ENCODE measurements at regions not wholly inside any gene's neighbourhood (a gene's known extent, or its start where the extent isn't known, plus 50 kb on each side); places are given as distances from the start of the nearest gene placed in this dataset.

- Histone ChIP-seq H2AFZ (ENCODE audit: insufficient read depth, low read length, poor library complexity) (no peak overlapping the region), H3K27ac (ENCODE audit: low read depth, low read length) (no peak overlapping the region), H4K8ac (ENCODE audit: low read depth, low read length) (no peak overlapping the region), H3K4me3 (ENCODE audit: low read depth, low read length) (no peak overlapping the region), H2AK5ac (ENCODE audit: low read length) (no peak overlapping the region), H4K12ac (ENCODE audit: low read depth, low read length) (no peak overlapping the region), H2BK12ac (ENCODE audit: low read length) (no peak overlapping the region), H3K23ac (ENCODE audit: low read length) (no peak overlapping the region), H3K36me3 (ENCODE audit: control insufficient read depth in 1 of 2, insufficient read depth in 2 of 2, low read length in 2 of 2) (no peaks in the 10 kb centered on the region), H3K18ac (ENCODE audit: low read length) (no peak overlapping the region), H3K4me2 (ENCODE audit: low read length) (no peak overlapping the region), H3K79me2 (ENCODE audit: control insufficient read depth, insufficient read depth, low read length, poor library complexity) (no peaks in the 10 kb centered on the region), H3K27me3 (ENCODE audit: insufficient read depth, low read length) (no peaks in the 10 kb centered on the region), H3K4me1 (ENCODE audit: control insufficient read depth in 1 of 2, insufficient read depth in 2 of 2, low read length in 2 of 2) (no peaks in the 10 kb centered on the region), H3K9me3 (ENCODE audit: insufficient read depth, low read depth, low read length) (peaks cover 2% of the 10 kb centered on the region), H3K4ac (ENCODE audit: low read depth, low read length) (no peak overlapping the region), H2BK5ac (ENCODE audit: low read depth, low read length, poor library complexity) (no peak overlapping the region), H3K9ac (ENCODE audit: low read length) (no peak overlapping the region), H4K91ac (ENCODE audit: low read depth, low read length) (no peak overlapping the region), H2BK120ac (ENCODE audit: insufficient read depth, low read length, poor library complexity) (no peak overlapping the region), H3K79me1 (ENCODE audit: low read length) (no peaks in the 10 kb centered on the region), H3K14ac (ENCODE audit: low read length) (no peak overlapping the region)
- no CpG with 5 or more reads among the region's 4 CpGs for WGBS (ENCODE audit: extremely low coverage, insufficient coverage, insufficient read length)
- no peak for DNase-seq
Observed at GRCh38 chr6:63371104-63371715, 51.4 kb upstream of the LGSN start.

GRCh38 chr6:63372951-63373533, 53.3 kb upstream of the LGSN start:
- H3K27ac ChIP-seq (ENCODE audit: low read depth, low read length): no peak overlapping the region
- no peak overlapping the region for H3K9ac ChIP-seq (ENCODE audit: low read length)
- H4K12ac ChIP-seq (ENCODE audit: low read depth, low read length): no peak overlapping the region
- H2AFZ ChIP-seq (ENCODE audit: insufficient read depth, low read length, poor library complexity): no peak overlapping the region
- H3K4me1 ChIP-seq (ENCODE audit: control insufficient read depth in 1 of 2, insufficient read depth in 2 of 2, low read length in 2 of 2): no peaks in the 10 kb centered on the region
- no peak overlapping the region for H3K4ac ChIP-seq (ENCODE audit: low read depth, low read length)
- no peak overlapping the region for H3K4me3 ChIP-seq (ENCODE audit: low read depth, low read length)
- H3K36me3 ChIP-seq (ENCODE audit: control insufficient read depth in 1 of 2, insufficient read depth in 2 of 2, low read length in 2 of 2): no peaks in the 10 kb centered on the region
- no peak overlapping the region for H2BK120ac ChIP-seq (ENCODE audit: insufficient read depth, low read length, poor library complexity)
- H2AK5ac ChIP-seq (ENCODE audit: low read length): no peak overlapping the region
- H2BK12ac ChIP-seq (ENCODE audit: low read length): no peak overlapping the region
- H2BK5ac ChIP-seq (ENCODE audit: low read depth, low read length, poor library complexity): no peak overlapping the region
- DNase-seq: peak in 1 of 2 donors; percentile 46
- no peaks in the 10 kb centered on the region for H3K79me1 ChIP-seq (ENCODE audit: low read length)
- H3K79me2 ChIP-seq (ENCODE audit: control insufficient read depth, insufficient read depth, low read length, poor library complexity): no peaks in the 10 kb centered on the region
- no peak overlapping the region for H3K23ac ChIP-seq (ENCODE audit: low read length)
- H3K18ac ChIP-seq (ENCODE audit: low read length): no peak overlapping the region
- H4K91ac ChIP-seq (ENCODE audit: low read depth, low read length): no peak overlapping the region
- H3K9me3 ChIP-seq (ENCODE audit: insufficient read depth, low read depth, low read length): peaks cover 2% of the 10 kb centered on the region
- no peak overlapping the region for H3K4me2 ChIP-seq (ENCODE audit: low read length)
- H3K14ac ChIP-seq (ENCODE audit: low read length): no peak overlapping the region
- no peak overlapping the region for H4K8ac ChIP-seq (ENCODE audit: low read depth, low read length)
- WGBS (ENCODE audit: extremely low coverage, insufficient coverage, insufficient read length): no CpG with 5 or more reads among the region's 3 CpGs
- no peaks in the 10 kb centered on the region for H3K27me3 ChIP-seq (ENCODE audit: insufficient read depth, low read length)

- H3K4me1 ChIP-seq (ENCODE audit: control insufficient read depth in 1 of 2, insufficient read depth in 2 of 2, low read length in 2 of 2): no peaks in the 10 kb centered on the region
- WGBS (ENCODE audit: extremely low coverage, insufficient coverage, insufficient read length): no CpG with 5 or more reads among the region's 2 CpGs
- no peak overlapping the region for H4K12ac ChIP-seq (ENCODE audit: low read depth, low read length)
- no peak overlapping the region for H2AFZ ChIP-seq (ENCODE audit: insufficient read depth, low read length, poor library complexity)
- no peak overlapping the region for H2BK12ac ChIP-seq (ENCODE audit: low read length)
- H4K91ac ChIP-seq (ENCODE audit: low read depth, low read length): no peak overlapping the region
- H3K4ac ChIP-seq (ENCODE audit: low read depth, low read length): no peak overlapping the region
- H3K9ac ChIP-seq (ENCODE audit: low read length): no peak overlapping the region
- no peaks in the 10 kb centered on the region for H3K36me3 ChIP-seq (ENCODE audit: control insufficient read depth in 1 of 2, insufficient read depth in 2 of 2, low read length in 2 of 2)
- H3K14ac ChIP-seq (ENCODE audit: low read length): no peak overlapping the region
- H2BK120ac ChIP-seq (ENCODE audit: insufficient read depth, low read length, poor library complexity): no peak overlapping the region
- H2AK5ac ChIP-seq (ENCODE audit: low read length): no peak overlapping the region
- H3K4me3 ChIP-seq (ENCODE audit: low read depth, low read length): no peak overlapping the region
- no peaks in the 10 kb centered on the region for H3K79me2 ChIP-seq (ENCODE audit: control insufficient read depth, insufficient read depth, low read length, poor library complexity)
- DNase-seq: no peak
- H3K27ac ChIP-seq (ENCODE audit: low read depth, low read length): no peak overlapping the region
- no peak overlapping the region for H3K4me2 ChIP-seq (ENCODE audit: low read length)
- no peak overlapping the region for H3K23ac ChIP-seq (ENCODE audit: low read length)
- no peaks in the 10 kb centered on the region for H3K27me3 ChIP-seq (ENCODE audit: insufficient read depth, low read length)
- no peak overlapping the region for H4K8ac ChIP-seq (ENCODE audit: low read depth, low read length)
- H3K18ac ChIP-seq (ENCODE audit: low read length): no peak overlapping the region
- no peaks in the 10 kb centered on the region for H3K79me1 ChIP-seq (ENCODE audit: low read length)
- H3K9me3 ChIP-seq (ENCODE audit: insufficient read depth, low read depth, low read length): no peaks in the 10 kb centered on the region
- no peak overlapping the region for H2BK5ac ChIP-seq (ENCODE audit: low read depth, low read length, poor library complexity)
Observed at GRCh38 chr6:63389191-63389844, 69.5 kb upstream of the LGSN start.

GRCh38 chr6:63391203-63391970, 71.6 kb upstream of the LGSN start:
- Histone ChIP-seq H3K9me3 (ENCODE audit: insufficient read depth, low read depth, low read length) (no peaks in the 10 kb centered on the region), H3K36me3 (ENCODE audit: control insufficient read depth in 1 of 2, insufficient read depth in 2 of 2, low read length in 2 of 2) (no peaks in the 10 kb centered on the region), H2BK12ac (ENCODE audit: low read length) (no peak overlapping the region), H3K9ac (ENCODE audit: low read length) (no peak overlapping the region), H2AFZ (ENCODE audit: insufficient read depth, low read length, poor library complexity) (no peak overlapping the region), H2BK5ac (ENCODE audit: low read depth, low read length, poor library complexity) (no peak overlapping the region), H2BK120ac (ENCODE audit: insufficient read depth, low read length, poor library complexity) (no peak overlapping the region), H2AK5ac (ENCODE audit: low read length) (no peak overlapping the region), H3K4me3 (ENCODE audit: low read depth, low read length) (no peak overlapping the region), H3K4ac (ENCODE audit: low read depth, low read length) (no peak overlapping the region), H3K4me2 (ENCODE audit: low read length) (no peak overlapping the region), H3K23ac (ENCODE audit: low read length) (no peak overlapping the region), H3K27me3 (ENCODE audit: insufficient read depth, low read length) (no peaks in the 10 kb centered on the region), H3K18ac (ENCODE audit: low read length) (no peak overlapping the region), H3K14ac (ENCODE audit: low read length) (no peak overlapping the region), H4K12ac (ENCODE audit: low read depth, low read length) (no peak overlapping the region), H4K8ac (ENCODE audit: low read depth, low read length) (no peak overlapping the region), H3K4me1 (ENCODE audit: control insufficient read depth in 1 of 2, insufficient read depth in 2 of 2, low read length in 2 of 2) (peaks cover 0 to 10% of the 10 kb centered on the region in 2 experiments), H3K27ac (ENCODE audit: low read depth, low read length) (no peak overlapping the region), H3K79me2 (ENCODE audit: control insufficient read depth, insufficient read depth, low read length, poor library complexity) (no peaks in the 10 kb centered on the region), H3K79me1 (ENCODE audit: low read length) (no peaks in the 10 kb centered on the region), H4K91ac (ENCODE audit: low read depth, low read length) (no peak overlapping the region)
- no CpG with 5 or more reads among the region's 3 CpGs for WGBS (ENCODE audit: extremely low coverage, insufficient coverage, insufficient read length)
- no peak for DNase-seq

Data from trophoblast cell (in vitro differentiated cells and primary cell).